GM21423 (cell line): ENCODE measurements at regions not wholly inside any gene's neighbourhood (a gene's known extent, or its start where the extent isn't known, plus 50 kb on each side); places are given as distances from the start of the nearest gene placed in this dataset.
A peak's percentile ranks its signal among the peaks of the same experiment; 100 is the strongest.

Experiments
- ATAC-seq: cut with Tn5 transposase; IDR thresholded peaks from one replicate; pipeline ENCODE4 v1.9.1; 2021; ENCODE audit warnings: mild to moderate bottlenecking, moderate library complexity; ENCODE audit not compliant: unreplicated experiment

- no peak for ATAC-seq
These were observed 152.0 kb downstream of the CHRM3 start for GRCh38 chr1:239538239-239538988.

- no peak for ATAC-seq
These were observed 152.7 kb downstream of the CHRM3 start for GRCh38 chr1:239539051-239539450.

GRCh38 chr1:239539812-239540211 is 153.4 kb downstream of the CHRM3 start:
- ATAC-seq, result no peak

- ATAC-seq, result no peak
These were observed 157.5 kb downstream of the CHRM3 start for GRCh38 chr1:239543873-239544272.

GRCh38 chr1:239545466-239545865 is 159.1 kb downstream of the CHRM3 start:
- no peak for ATAC-seq

- ATAC-seq, result peak; percentile 52
These were observed 161.6 kb downstream of the CHRM3 start for GRCh38 chr1:239547987-239548386.

- no peak for ATAC-seq
These were observed 163.8 kb downstream of the CHRM3 start for GRCh38 chr1:239550178-239550577.

GRCh38 chr1:239555350-239555749 is 169.0 kb downstream of the CHRM3 start:
- no peak for ATAC-seq

- ATAC-seq, result no peak
These were observed 172.2 kb downstream of the CHRM3 start for GRCh38 chr1:239558559-239558958.

- no peak for ATAC-seq
These were observed 172.6 kb downstream of the CHRM3 start for GRCh38 chr1:239558991-239559390.

GRCh38 chr1:239560921-239561320 is 174.6 kb downstream of the CHRM3 start:
- no peak for ATAC-seq

- no peak for ATAC-seq
These were observed 175.7 kb downstream of the CHRM3 start for GRCh38 chr1:239562095-239562494.

- no peak for ATAC-seq
These were observed 177.3 kb downstream of the CHRM3 start for GRCh38 chr1:239563681-239564080.

GRCh38 chr1:239566074-239566473 is 179.7 kb downstream of the CHRM3 start:
- no peak for ATAC-seq

GRCh38 chr1:239570878-239571277 is 184.5 kb downstream of the CHRM3 start:
- no peak for ATAC-seq

GRCh38 chr1:239572183-239572582 is 185.8 kb downstream of the CHRM3 start:
- no peak for ATAC-seq

- no peak for ATAC-seq
These were observed 187.7 kb downstream of the CHRM3 start for GRCh38 chr1:239574112-239574511.

- no peak for ATAC-seq
These were observed 188.7 kb downstream of the CHRM3 start for GRCh38 chr1:239575113-239575512.

GRCh38 chr1:239583536-239583935 is 197.2 kb downstream of the CHRM3 start:
- no peak for ATAC-seq

- no peak for ATAC-seq
These were observed 199.8 kb downstream of the CHRM3 start for GRCh38 chr1:239586128-239586527.

GRCh38 chr1:239587066-239587465 is 200.7 kb downstream of the CHRM3 start:
- ATAC-seq, result no peak

- ATAC-seq, result no peak
These were observed 201.4 kb downstream of the CHRM3 start for GRCh38 chr1:239587574-239588369.
